Tibial artery (tissue), 4 donors: ENCODE measurements at regions not wholly inside any gene's neighbourhood (a gene's known extent, or its start where the extent isn't known, plus 50 kb on each side); places are given as distances from the start of the nearest gene placed in this dataset.

Source experiments
- DNase-seq, 2 donors: peaks; one replicate each; pipeline ENCODE4 v3.0.0-alpha.2; 2019
- H3K27ac ChIP-seq, 2 donors: fragments of 200-600 bp; sonication (generic) in 1 of 2; 1 replicate in 1 of 2; 2 replicates in 1 of 2; pipeline ENCODE4 v1.5.1; 2018 to 2019; ENCODE audit warnings: mild to moderate bottlenecking in 1 of 2
- H3K27me3 ChIP-seq, 2 donors: fragments of 200-600 bp; sonication (generic) in 1 of 2; one replicate each; pipeline versions ENCODE4 v1.5.1 to v1.6.0; 2016 to 2019
- H3K36me3 ChIP-seq, 3 donors: fragments of 200-600 bp; sonication (generic) in 2 of 3; one replicate each; pipeline ENCODE4 v1.5.1; 2016 to 2019; ENCODE audit warnings: mild to moderate bottlenecking in 2 of 3
- H3K4me1 ChIP-seq, 4 donors: fragments of 200-600 bp; sonication (generic) in 2 of 4; 1 replicate in 3 of 4; 2 replicates in 1 of 4; pipeline ENCODE4 v1.5.1; 2016 to 2019
- H3K4me3 ChIP-seq, 2 donors: fragments of 200-600 bp; sonication (generic) in 1 of 2; 1 replicate in 1 of 2; 2 replicates in 1 of 2; pipeline ENCODE4 v1.5.1; 2018 to 2019; ENCODE audit warnings: mild to moderate bottlenecking in 2 of 2
- H3K9me3 ChIP-seq, 3 donors: fragments of 200-600 bp; sonication (generic) in 1 of 3; one replicate each; pipeline ENCODE4 v1.5.1; 2016 to 2019
- CTCF ChIP-seq, 2 experiments: fragments of 200-600 bp in 1 of 2; fragments of 450-650 bp in 1 of 2; IDR thresholded peaks; one replicate each; pipeline ENCODE4 v1.5.1; 2017 to 2019; ENCODE audit warnings: antibody characterized with exemption in 2 of 2, mild to moderate bottlenecking in 1 of 2, moderate library complexity in 1 of 2
- intact Hi-C: fragments of 100-400 bp; cut with DNase I; formaldehyde crosslinking; loops from one replicate; pipeline ENCODE4 v1.15.0; 2023; ENCODE audit warnings: low total_unique reads

GRCh38 chr21:43355266-43355924, 71.5 kb downstream of the SIK1 start:
- TF ChIP-seq CTCF (IDR thresholded peaks at IDR 0.05): no peak
- Histone ChIP-seq H3K9me3 (no peaks in the 10 kb centered on the region), H3K4me1 (no peaks in the 10 kb centered on the region), H3K27me3 (peaks cover 0 to 11% of the 10 kb centered on the region in 2 donors), H3K4me3 (no peak overlapping the region), H3K36me3 (no peaks in the 10 kb centered on the region), H3K27ac (no peak overlapping the region)
- DNase-seq: no peak
- intact Hi-C loops: no loop called here

GRCh38 chr21:43354666-43355065, 72.3 kb downstream of the SIK1 start:
- Histone ChIP-seq H3K36me3 (no peaks in the 10 kb centered on the region), H3K9me3 (no peaks in the 10 kb centered on the region), H3K4me3 (no peak overlapping the region), H3K27me3 (peaks cover 0 to 6% of the 10 kb centered on the region in 2 donors), H3K27ac (no peak overlapping the region), H3K4me1 (no peaks in the 10 kb centered on the region)
- no peak for DNase-seq
- intact Hi-C loops: no loop called here
- no peak for TF ChIP-seq CTCF (IDR thresholded peaks at IDR 0.05)

- H3K27ac ChIP-seq: no peak overlapping the region
- no peak overlapping the region for H3K4me3 ChIP-seq
- DNase-seq: no peak
- H3K27me3 ChIP-seq: peaks cover 0 to 6% of the 10 kb centered on the region in 2 donors
- intact Hi-C loops: no loop called here
- no peak for TF ChIP-seq CTCF (IDR thresholded peaks at IDR 0.05)
- H3K9me3 ChIP-seq: no peaks in the 10 kb centered on the region
- H3K4me1 ChIP-seq: peaks cover 0 to under 1% (median 0%) of the 10 kb centered on the region in 4 donors
- H3K36me3 ChIP-seq: no peaks in the 10 kb centered on the region
Observed at GRCh38 chr21:43354026-43354420, 72.9 kb downstream of the SIK1 start.

- no peak for DNase-seq
- Histone ChIP-seq H3K9me3 (no peaks in the 10 kb centered on the region), H3K27ac (no peak overlapping the region), H3K4me1 (peaks cover 0 to 6% (median 0%) of the 10 kb centered on the region in 4 donors), H3K36me3 (no peaks in the 10 kb centered on the region), H3K4me3 (no peak overlapping the region), H3K27me3 (peaks cover 0 to 6% of the 10 kb centered on the region in 2 donors)
- TF ChIP-seq CTCF (IDR thresholded peaks at IDR 0.05): no peak
- intact Hi-C loops: loop anchor here (2.0 kb wide), 1 partner anchor 73 kb away; no protein-coding TSS in a partner anchor
Observed at GRCh38 chr21:43353282-43354025, 73.5 kb downstream of the SIK1 start.

GRCh38 chr21:43352568-43353281, 74.2 kb downstream of the SIK1 start:
- no peak for TF ChIP-seq CTCF (IDR thresholded peaks at IDR 0.05)
- Histone ChIP-seq H3K27ac (no peak overlapping the region), H3K27me3 (peaks cover 0 to 6% of the 10 kb centered on the region in 2 donors), H3K9me3 (no peaks in the 10 kb centered on the region), H3K4me3 (no peak overlapping the region), H3K4me1 (peaks cover 0 to 6% (median 0%) of the 10 kb centered on the region in 4 donors), H3K36me3 (no peaks in the 10 kb centered on the region)
- intact Hi-C loops: loop anchor here (2.0 kb wide), 1 partner anchor 72 kb away; no protein-coding TSS in a partner anchor
- no peak for DNase-seq
